ENCODE measurements at regions not wholly inside any gene's neighbourhood (a gene's known extent, or its start where the extent isn't known, plus 50 kb on each side); places are given as distances from the start of the nearest gene placed in this dataset.

- TF ChIP-seq SUZ12 (IDR thresholded peaks at IDR 0.05; ENCODE audit: unreplicated experiment) (no peak), JUND (IDR thresholded peaks at IDR 0.05; ENCODE audit: low read depth, low read length) (no peak), NFYA (IDR thresholded peaks at IDR 0.05; ENCODE audit: borderline replicate concordance, low read depth, low read length) (no peak), HDAC2 (IDR thresholded peaks at IDR 0.05) (no peak), SPI1 (IDR thresholded peaks at IDR 0.05; ENCODE audit: borderline replicate concordance, insufficient read depth, low read depth, low read length) (no peak)
Measured at GRCh38 chr4:129883996-129884395, 788.0 kb downstream of the C4orf33 start (continued).

GRCh38 chr4:129897111-129897510, 801.2 kb downstream of the C4orf33 start:
- BruUV-seq (replicated peaks), result no TSS peak
- Histone ChIP-seq H3K4me1 (ENCODE audit: control insufficient read depth, insufficient read depth, low read length) (no peaks in the 10 kb centered on the region), H3K4me3 (no peak overlapping the region), H3K79me2 (ENCODE audit: control insufficient read depth, insufficient read depth, low read length) (no peaks in the 10 kb centered on the region), H2AFZ (ENCODE audit: control insufficient read depth, low read depth, low read length) (no peak overlapping the region), H3K4me2 (ENCODE audit: control insufficient read depth, insufficient read depth) (no peak overlapping the region), H3K9me3 (replicated peaks; ENCODE audit: control insufficient read depth, insufficient read depth, low read length) (no peaks in the 10 kb centered on the region), H3K36me3 (ENCODE audit: control insufficient read depth in 2 of 2, insufficient read depth in 2 of 2, low read length in 1 of 2) (no peaks in the 10 kb centered on the region), H4K20me1 (ENCODE audit: control insufficient read depth, insufficient read depth) (no peaks in the 10 kb centered on the region), H3K27ac (ENCODE audit: control insufficient read depth, insufficient read depth) (no peak overlapping the region), H3K27me3 (replicated peaks in 1 of 2; ENCODE audit: control insufficient read depth in 2 of 2, insufficient read depth in 2 of 2, low read length in 1 of 2) (no peaks in the 10 kb centered on the region), H3K9ac (ENCODE audit: control insufficient read depth, insufficient read depth, low read length) (no peak overlapping the region)
- CTCF ChIA-PET, result interaction anchor here (0.5 kb wide), 1 partner anchor 341 kb away, joined by 3 read pairs; no protein-coding TSS in a partner anchor
- SMC1A ChIA-PET (ENCODE audit: uncharacterized antibody, unreplicated experiment), result no interaction called here
- no peak for DNase-seq (ENCODE audit: low read depth, low spot score)
- ATAC-seq, result no peak
- POLR2A ChIA-PET, result no interaction called here
- intact Hi-C loops (cut with micrococcal nuclease; ENCODE audit: unreplicated experiment) (no loop called here), in situ Hi-C loops (cut with MboI) (no loop called here)
- RAD21 ChIA-PET (ENCODE audit: unreplicated experiment), result no interaction called here
- WGBS (ENCODE audit: insufficient coverage, insufficient replicate concordance, low lambda C conversion rate, missing lambda C conversion rate), result 0% methylated on average over 2 of the region's 2 CpGs
- FAIRE-seq, result no peak
- TF ChIP-seq HDAC2 (IDR thresholded peaks at IDR 0.05) (no peak), E4F1 (IDR thresholded peaks at IDR 0.05; ENCODE audit: borderline replicate concordance, partially characterized antibody) (no peak), TCF7 (IDR thresholded peaks at IDR 0.05; ENCODE audit: borderline replicate concordance) (no peak), RUNX3 (IDR thresholded peaks at IDR 0.05; ENCODE audit: low read length) (no peak), CBFB (IDR thresholded peaks at IDR 0.05; ENCODE audit: low read depth) (no peak), LARP7 (IDR thresholded peaks at IDR 0.05) (no peak), YY1 (IDR thresholded peaks at IDR 0.05; ENCODE audit: low read depth, low read length) (no peak), JUNB (IDR thresholded peaks at IDR 0.05) (no peak), NFIC (IDR thresholded peaks at IDR 0.05; ENCODE audit: low read depth, low read length) (no peak), FOXK2 (IDR thresholded peaks at IDR 0.05) (no peak), STAT1 (conservative IDR thresholded peaks at IDR 0.05) (no peak), NR2C1 (IDR thresholded peaks at IDR 0.05) (no peak), PML (IDR thresholded peaks at IDR 0.05; ENCODE audit: low read length) (no peak), HCFC1 (IDR thresholded peaks at IDR 0.05; ENCODE audit: low read length) (no peak), BCL11A (IDR thresholded peaks at IDR 0.05; ENCODE audit: low read depth, low read length) (no peak), PBX3 (IDR thresholded peaks at IDR 0.05; ENCODE audit: insufficient replicate concordance, low read depth, low read length) (no peak)
- TF ChIP-seq, protein P1, sequence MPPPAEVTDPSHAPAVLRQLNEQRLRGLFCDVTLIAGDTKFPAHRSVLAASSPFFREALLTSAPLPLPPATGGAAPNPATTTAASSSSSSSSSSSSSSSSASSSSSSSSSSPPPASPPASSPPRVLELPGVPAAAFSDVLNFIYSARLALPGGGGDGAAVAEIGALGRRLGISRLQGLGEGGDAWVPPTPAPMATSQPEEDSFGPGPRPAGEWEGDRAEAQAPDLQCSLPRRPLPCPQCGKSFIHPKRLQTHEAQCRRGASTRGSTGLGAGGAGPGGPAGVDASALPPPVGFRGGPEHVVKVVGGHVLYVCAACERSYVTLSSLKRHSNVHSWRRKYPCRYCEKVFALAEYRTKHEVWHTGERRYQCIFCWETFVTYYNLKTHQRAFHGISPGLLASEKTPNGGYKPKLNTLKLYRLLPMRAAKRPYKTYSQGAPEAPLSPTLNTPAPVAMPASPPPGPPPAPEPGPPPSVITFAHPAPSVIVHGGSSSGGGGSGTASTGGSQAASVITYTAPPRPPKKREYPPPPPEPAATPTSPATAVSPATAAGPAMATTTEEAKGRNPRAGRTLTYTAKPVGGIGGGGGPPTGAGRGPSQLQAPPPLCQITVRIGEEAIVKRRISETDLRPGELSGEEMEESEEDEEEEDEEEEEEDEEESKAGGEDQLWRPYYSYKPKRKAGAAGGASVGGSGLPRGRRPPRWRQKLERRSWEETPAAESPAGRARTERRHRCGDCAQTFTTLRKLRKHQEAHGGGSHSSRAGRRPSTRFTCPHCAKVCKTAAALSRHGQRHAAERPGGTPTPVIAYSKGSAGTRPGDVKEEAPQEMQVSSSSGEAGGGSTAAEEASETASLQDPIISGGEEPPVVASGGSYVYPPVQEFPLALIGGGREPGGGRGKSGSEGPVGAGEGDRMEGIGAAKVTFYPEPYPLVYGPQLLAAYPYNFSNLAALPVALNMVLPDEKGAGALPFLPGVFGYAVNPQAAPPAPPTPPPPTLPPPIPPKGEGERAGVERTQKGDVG (CRISPR knock-in tag; IDR thresholded peaks at IDR 0.05), result no peak

Data from GM12878 (cell line).